SW 1271 (cell line): ENCODE measurements at regions not wholly inside any gene's neighbourhood (a gene's known extent, or its start where the extent isn't known, plus 50 kb on each side); places are given as distances from the start of the nearest gene placed in this dataset.
"Not testable (repeated sequence)": the region's sequence is repeated elsewhere in the genome, so short reads cannot be mapped to it uniquely, and the experiment has no call there.

ENCODE experiments used
- DNase-seq, 2 experiments: peaks; one replicate each; lab custom pipeline; 2025; lab: John Stamatoyannopoulos, UW

- not testable (repeated sequence) for DNase-seq
Observed at GRCh38 chr3:125697979-125698640, 102.8 kb upstream of the OSBPL11 start.

GRCh38 chr3:125715651-125716050 is 120.4 kb upstream of the OSBPL11 start:
- DNase-seq: no peak

- not testable (repeated sequence) for DNase-seq
Observed at GRCh38 chr3:125732151-125732550, 136.9 kb upstream of the OSBPL11 start.

GRCh38 chr3:125741991-125742718 is 146.9 kb upstream of the OSBPL11 start:
- not testable (repeated sequence) for DNase-seq

GRCh38 chr3:125742845-125743244 is 147.5 kb upstream of the OSBPL11 start:
- DNase-seq: peak; percentile 49 to 57

- DNase-seq: not testable (repeated sequence)
Observed at GRCh38 chr3:125757050-125757449, 161.8 kb upstream of the OSBPL11 start.

- not testable (repeated sequence) for DNase-seq
Observed at GRCh38 chr3:125758641-125759130, 163.4 kb upstream of the OSBPL11 start.

- DNase-seq: not testable (repeated sequence)
Observed at GRCh38 chr3:125762601-125763000, 167.3 kb upstream of the OSBPL11 start.

GRCh38 chr3:125766285-125766826 is 171.1 kb upstream of the OSBPL11 start:
- DNase-seq: peak; percentile 22

GRCh38 chr3:125766931-125767330 is 171.6 kb upstream of the OSBPL11 start:
- DNase-seq: not testable (repeated sequence)

GRCh38 chr3:125767641-125768040 is 172.3 kb upstream of the OSBPL11 start:
- no peak for DNase-seq

GRCh38 chr3:125768821-125769220 is 173.5 kb upstream of the OSBPL11 start:
- DNase-seq: not testable (repeated sequence)

GRCh38 chr3:125771506-125771905 is 176.2 kb upstream of the OSBPL11 start:
- DNase-seq: not testable (repeated sequence)

- DNase-seq: not testable (repeated sequence)
Observed at GRCh38 chr3:125774433-125775034, 179.2 kb upstream of the OSBPL11 start.

- DNase-seq: not testable (repeated sequence)
Observed at GRCh38 chr3:125775106-125775505, 179.8 kb upstream of the OSBPL11 start.

GRCh38 chr3:125775606-125776294 is 180.5 kb upstream of the OSBPL11 start:
- not testable (repeated sequence) for DNase-seq

- not testable (repeated sequence) for DNase-seq
Observed at GRCh38 chr3:125779276-125779675, 184.0 kb upstream of the OSBPL11 start.

GRCh38 chr3:125779918-125780317 is 184.6 kb upstream of the OSBPL11 start:
- DNase-seq: not testable (repeated sequence)

- DNase-seq: not testable (repeated sequence)
Observed at GRCh38 chr3:125781678-125782077, 186.4 kb upstream of the OSBPL11 start.

- not testable (repeated sequence) for DNase-seq
Observed at GRCh38 chr3:125790312-125790711, 178.7 kb upstream of the ROPN1B start.

- DNase-seq: not testable (repeated sequence)
Observed at GRCh38 chr3:125791021-125791420, 178.0 kb upstream of the ROPN1B start.

- DNase-seq: not testable (repeated sequence)
Observed at GRCh38 chr3:125810010-125810409, 159.0 kb upstream of the ROPN1B start.
